Superior temporal gyrus (tissue), 1 donor: ENCODE measurements at regions not wholly inside any gene's neighbourhood (a gene's known extent, or its start where the extent isn't known, plus 50 kb on each side); places are given as distances from the start of the nearest gene placed in this dataset.

ENCODE experiments used
- DNase-seq: peaks from one replicate; pipeline ENCODE4 v3.0.0-alpha.2; 2016; ENCODE audit errors: extremely low spot score

- no peak for DNase-seq
These were observed 1463.9 kb downstream of the TBC1D22A start for GRCh38 chr22:48226026-48227013.

DNA sequence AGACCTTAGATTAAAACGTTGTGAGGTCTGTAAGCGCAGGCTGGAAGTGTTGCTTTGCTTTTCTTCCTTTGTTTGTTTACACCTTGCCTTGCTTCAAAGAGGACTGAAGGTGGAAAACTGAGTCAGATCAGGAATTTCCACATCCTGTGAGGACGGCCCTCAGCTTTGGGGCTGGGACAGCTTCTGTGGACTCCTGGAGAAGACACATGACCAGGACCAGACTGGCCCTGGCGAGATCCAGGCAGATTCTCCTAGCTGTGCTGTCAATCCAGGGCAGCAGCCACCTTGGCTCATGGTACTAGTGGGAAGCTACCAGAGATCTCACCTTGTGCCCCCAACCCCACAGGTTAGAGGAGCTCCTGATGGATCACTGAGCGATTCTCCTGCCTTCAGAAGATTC is 1461.9 kb downstream of the TBC1D22A start:
- DNase-seq: no peak

DNA sequence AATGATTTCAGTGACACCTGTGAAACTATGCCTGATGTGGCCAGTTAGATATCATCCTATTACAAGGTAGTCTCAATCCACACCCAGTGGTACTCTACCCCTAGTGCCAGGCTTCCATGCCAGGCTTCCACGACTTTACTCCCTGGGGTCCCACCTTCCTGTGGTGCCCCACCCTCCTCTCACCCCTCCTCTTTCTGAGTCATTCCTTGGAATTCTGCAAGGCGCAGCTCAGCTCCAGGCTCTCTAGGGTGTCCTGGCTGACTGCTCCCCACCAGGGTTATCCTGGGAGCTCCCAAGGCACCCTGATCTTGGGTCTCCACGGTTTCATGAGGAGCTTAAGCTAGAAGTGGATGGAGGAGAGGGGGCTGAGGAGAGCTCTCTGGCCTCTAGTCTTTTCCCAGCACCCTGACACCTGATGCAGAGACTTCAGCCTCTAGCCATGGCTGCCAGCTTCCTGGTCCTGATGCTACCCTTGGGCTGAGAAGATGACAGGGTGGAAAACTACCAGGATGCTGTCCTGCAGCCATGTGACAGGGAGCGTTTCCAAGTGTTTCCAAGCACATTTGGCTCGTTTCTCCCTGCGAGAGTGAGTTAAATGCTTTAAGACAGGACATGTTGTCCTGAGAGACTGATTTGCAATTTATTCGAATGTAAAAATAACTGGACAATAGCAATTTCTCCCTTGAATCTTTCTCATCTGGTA is 1461.2 kb downstream of the TBC1D22A start:
- peak; percentile 76 for DNase-seq

DNA sequence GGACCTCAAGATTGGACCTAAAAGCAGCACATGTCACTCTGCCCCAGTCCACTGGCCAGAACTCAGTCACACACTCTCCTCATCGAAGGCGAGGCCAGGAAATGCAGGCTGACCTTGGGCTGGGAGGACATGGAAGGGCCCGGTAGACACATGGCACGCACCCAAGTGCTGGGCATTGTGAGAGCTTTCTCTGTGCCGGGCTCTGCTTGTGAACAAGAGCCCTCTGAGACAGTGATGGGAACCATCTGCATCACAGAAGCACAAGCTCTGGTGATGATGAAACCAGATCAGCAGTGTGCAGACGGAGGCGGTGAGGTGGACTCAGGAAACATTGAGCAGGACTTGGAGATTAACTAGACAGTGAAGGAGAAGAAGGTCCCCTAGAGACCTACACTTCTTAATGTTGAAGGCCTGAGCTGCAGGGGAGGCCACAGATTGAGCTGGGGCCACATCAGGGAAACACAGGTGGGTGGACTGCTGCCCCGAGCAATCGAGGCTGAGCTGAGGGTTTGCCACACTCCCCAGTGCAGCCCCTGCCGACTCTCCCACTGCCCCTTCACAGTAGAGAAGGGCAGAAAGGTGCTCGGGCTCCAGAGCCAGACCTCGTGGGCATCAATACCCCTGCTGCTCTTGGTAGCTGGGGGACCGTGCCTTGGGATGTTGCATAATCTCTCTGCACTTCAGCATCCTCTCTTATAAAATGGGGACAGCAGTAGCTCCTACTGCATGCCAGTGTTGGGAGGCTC is 1460.5 kb downstream of the TBC1D22A start:
- no peak for DNase-seq

- no peak for DNase-seq
These were observed 1456.5 kb downstream of the TBC1D22A start for GRCh38 chr22:48218889-48219420.

DNA sequence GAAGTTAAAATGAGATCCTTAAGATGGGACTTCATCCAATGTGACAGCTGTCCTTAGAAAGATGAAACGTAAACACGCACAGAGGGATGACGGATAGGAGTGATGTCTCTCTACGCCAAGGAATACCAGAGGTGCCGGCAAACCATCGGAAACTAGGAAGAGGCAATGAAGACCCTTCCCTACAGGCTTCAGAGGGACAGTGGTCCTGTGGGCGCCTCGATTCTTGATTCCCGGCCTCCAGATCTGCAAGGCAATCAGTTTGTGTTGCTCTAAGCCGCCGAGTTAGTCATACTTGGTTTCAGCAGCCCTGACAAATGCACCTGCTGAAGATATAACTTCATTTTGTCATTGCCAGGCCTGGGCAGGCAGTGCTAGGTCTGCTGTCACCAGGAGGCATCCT is 1455.1 kb downstream of the TBC1D22A start:
- no peak for DNase-seq

- DNase-seq: no peak
These were observed 1450.3 kb downstream of the TBC1D22A start for GRCh38 chr22:48212727-48213126.

- DNase-seq: no peak
These were observed 1448.4 kb downstream of the TBC1D22A start for GRCh38 chr22:48210812-48211211.

DNA sequence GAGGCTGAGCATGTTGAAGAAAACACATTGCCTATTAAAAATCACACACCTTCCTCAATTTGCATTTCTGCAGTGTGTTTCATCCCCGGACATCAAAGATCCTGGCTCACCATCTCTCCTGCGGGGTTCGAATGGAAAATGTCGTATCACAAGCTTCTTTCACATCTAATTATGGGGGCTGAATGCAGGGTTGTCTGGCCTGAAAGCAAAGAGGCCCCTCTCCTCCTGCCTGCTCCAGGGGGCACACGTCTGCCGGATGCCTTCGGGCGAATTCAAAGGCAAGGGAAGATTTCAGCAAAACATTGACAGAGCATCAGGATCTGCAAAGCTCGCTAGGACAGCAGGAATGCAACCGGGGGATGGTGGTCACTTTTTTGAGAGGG is 1447.7 kb downstream of the TBC1D22A start:
- no peak for DNase-seq

- no peak for DNase-seq
These were observed 1447.2 kb downstream of the TBC1D22A start for GRCh38 chr22:48209473-48210197.

DNA sequence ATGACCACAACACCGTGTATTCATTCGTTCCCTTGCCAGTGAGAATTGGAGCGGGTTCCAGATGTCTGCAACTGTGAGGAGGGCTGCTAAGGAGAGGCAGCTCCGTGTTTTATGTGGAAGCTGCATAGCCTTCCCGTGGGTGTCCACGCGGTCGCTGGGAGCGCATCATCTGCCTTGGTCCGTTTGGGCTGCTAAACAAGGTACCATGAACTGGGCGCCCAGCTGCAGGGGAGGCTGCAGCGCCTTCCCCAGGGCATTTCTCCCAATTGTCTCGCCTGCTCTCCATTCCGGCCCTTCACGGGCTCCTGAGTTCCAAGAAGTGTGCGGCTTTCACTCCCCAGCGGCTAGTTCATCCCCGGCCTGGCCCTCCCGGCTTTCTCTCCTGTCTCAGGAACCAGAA is 1446.4 kb downstream of the TBC1D22A start:
- no peak for DNase-seq

DNA sequence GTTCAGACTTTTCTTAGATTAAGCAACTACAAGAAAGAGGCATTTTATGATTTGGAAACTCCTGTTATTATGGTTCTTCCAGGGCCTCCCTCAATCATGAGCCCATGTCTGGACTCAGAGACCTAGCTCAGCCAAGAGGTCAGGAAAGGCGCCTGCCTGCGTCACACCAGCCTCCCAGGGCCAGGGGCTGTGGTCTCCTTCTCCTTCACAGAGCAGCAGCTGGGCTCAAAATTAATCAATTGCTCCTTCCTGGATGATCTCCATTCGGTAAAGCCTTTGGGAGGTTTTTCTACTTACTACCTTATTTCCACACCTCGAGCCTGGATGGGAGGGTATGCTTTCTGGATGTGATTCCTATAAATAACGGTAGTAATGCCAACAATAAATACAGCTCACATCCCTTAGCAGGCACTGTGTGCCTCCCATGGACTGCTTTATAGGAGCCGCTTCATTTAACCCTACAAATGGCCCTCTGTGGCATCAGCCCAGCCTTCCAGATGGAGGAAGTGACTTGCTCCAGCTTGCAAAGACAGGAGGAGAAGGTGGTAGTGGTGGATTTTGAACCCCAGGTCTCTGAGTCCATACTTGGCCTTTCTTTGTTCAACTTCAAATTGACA is 1445.6 kb downstream of the TBC1D22A start:
- no peak for DNase-seq

DNA sequence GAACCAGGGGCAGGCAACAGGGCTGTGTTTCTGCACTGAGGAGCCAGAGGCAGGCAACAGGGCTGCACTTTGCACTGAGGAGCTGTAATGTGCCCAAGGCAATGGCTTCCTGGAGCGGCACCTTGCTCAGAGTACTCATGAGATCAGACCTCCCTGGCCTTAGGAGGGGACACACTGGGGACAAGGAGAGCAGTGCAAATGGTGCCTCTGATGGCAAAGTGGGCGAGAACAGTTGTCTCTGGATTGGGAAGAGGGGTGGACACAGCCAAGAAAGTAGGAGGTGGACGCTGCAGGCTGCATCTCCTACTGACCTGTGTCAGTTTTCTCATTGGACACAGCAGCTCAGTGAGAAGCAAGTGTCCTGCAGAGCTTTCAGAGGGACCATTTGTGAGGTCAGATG is 1443.3 kb downstream of the TBC1D22A start:
- no peak for DNase-seq

- DNase-seq: no peak
These were observed 1442.7 kb downstream of the TBC1D22A start for GRCh38 chr22:48205161-48205560.

GRCh38 chr22:48204296-48204695 is 1441.8 kb downstream of the TBC1D22A start:
- no peak for DNase-seq

DNA sequence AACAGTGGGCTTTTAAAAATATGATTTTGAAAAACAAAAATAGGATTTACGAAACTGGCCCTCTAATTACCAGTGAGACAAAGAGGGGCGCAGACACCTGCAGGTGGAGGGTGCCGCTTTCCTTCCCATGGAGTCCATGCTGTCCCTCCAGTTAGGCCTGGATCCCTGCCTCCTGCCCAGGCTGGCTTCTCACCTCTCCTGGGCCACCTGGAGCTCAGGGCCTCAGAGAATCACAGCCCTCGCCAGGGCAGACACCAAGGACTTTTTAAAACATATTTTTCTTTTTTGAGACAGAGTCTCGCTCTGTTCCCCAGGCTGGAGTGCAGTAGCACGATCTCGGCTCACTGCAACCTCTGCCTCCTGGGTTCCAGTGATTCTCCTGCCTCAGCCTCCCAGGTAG is 1437.2 kb downstream of the TBC1D22A start:
- no peak for DNase-seq

DNA sequence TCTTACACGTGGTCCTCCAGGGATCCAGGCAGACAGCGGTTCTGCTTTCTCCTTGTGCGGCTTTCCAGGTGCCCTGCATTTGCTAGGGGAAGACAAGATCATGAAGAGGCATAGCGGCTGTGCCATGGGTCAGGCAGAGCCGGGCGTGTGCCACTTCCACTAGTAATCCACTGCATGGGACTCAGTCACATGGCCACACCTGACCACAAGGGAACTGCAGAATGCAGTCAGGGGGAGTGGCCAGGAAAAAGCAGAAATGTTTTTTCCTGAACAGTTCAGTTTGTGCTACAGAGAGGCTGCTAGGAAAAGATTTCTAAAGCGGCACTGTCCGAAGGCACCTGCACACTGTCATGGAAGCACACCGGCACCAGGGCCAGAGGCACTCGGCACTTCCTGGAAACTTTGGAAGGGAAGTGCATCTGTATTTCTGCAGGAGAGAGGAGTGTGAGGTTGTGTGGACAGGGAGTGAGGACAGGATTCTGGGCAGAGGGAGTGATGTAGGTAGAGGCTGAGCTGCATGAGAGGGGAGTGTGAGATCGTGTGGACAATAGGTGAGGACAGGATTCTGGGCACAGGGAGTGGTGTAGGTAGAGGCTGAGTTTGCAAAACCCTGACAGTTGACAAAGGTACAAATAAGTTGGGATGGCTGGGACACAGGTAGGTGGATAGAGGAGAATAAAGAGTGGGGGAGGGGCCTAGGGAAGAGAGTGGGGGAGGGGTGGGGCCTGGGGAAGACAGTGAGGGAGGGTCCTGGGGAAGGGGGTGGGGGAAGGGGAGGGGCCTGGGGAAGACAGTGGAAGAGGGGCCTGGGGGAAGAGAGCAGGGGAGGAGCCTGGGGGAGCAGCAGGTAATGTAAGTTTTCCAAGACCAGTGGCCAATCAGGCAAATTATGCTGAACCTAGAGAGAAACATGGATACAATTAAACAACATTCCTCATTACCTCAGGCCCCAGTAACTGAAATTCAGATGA is 1436.3 kb downstream of the TBC1D22A start:
- DNase-seq: no peak

DNA sequence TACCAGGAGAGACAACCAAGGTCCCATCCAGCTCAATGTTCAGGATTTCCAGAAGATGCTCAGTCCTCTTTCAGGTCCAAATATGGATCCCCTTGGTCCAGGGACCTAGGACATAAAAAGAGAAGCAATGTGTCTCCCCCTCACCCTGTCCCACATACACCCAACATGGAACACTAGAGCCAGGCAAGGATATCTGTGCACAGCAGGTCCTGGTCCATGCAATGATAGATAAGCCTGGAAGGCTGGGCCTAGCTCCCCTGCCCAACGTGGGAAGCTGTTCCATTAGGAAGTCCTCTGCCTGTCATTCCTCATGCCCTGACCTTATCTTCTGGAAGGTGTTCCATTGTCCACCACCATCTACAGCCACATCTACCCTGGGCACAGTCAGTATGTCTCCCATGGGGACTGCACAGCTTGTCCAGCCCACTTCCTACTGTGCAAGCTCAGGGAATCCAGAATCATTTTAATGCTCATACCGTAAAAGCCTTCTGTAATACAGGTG is 1434.8 kb downstream of the TBC1D22A start:
- no peak for DNase-seq

DNA sequence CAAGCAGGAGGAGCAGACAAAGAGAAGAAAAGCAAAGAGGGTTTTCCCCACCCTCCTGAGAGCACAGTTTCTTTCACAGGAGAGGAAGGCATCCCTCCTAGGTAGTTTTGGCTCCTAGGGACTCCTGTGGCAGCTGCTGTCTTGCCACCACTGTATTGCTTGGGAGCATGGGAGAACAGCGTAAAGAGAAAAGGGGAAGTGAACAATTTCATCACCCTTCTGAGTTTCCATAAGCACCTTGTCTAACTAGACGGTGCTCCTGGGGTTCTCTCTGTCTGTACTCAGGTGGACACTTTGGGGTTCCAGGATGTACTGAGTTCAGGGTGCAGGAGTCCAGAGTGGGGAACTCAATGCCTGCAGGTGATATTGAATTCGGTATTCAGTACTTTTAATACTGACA is 1430.5 kb downstream of the TBC1D22A start:
- no peak for DNase-seq
